A549 (cell line): ENCODE measurements at regions not wholly inside any gene's neighbourhood (a gene's known extent, or its start where the extent isn't known, plus 50 kb on each side); places are given as distances from the start of the nearest gene placed in this dataset.

Experiments
- ATAC-seq, 2 experiments: fragments of 200-7000 bp in 1 of 2; fragments of >200 bp in 1 of 2; cut with Nextera tagmentation in 1 of 2; cut with Tn5 transposase in 1 of 2; 3 replicates each; pipeline versions ENCODE4 v1.8.0 to v1.9.1; 2018 to 2020; ENCODE audit warnings: mild to moderate bottlenecking in 1 of 2, moderate library complexity in 1 of 2
- CTCF ChIA-PET: fragments of 300-600 bp; sonication (Branson Sonifier 250); formaldehyde crosslinking; extraction: SDS; loops from one replicate; lab custom pipeline; 2021; ENCODE audit warnings: antibody characterized with exemption, inconsistent platforms; lab: Yijun Ruan, JAX
- POLR2A ChIA-PET: fragments of 350-600 bp; formaldehyde crosslinking; extraction: SDS; loops from one replicate; lab custom pipeline; 2021; ENCODE audit warnings: antibody characterized with exemption, inconsistent platforms; lab: Yijun Ruan, JAX
- DNase-seq, 2 experiments: peaks; one replicate each; pipeline versions ENCODE4 v3.0.0 to v3.0.0-alpha.2; 2011 to 2016; ENCODE audit warnings: low read depth in 1 of 2, low spot score in 1 of 2
- FAIRE-seq: peaks from 2 replicates; lab custom pipeline; 2011; peaks lifted over from hg19 to GRCh38; lab: Jason Lieb, UNC
- H3K27ac ChIP-seq, 2 experiments: fragments of >200 bp; sonication (Bioruptor Twin); formaldehyde crosslinking; 3 replicates each; pipeline ENCODE4 v1.5.1; 2016 to 2017
- H3K4me1 ChIP-seq: fragments of >200 bp; sonication (Bioruptor Twin); formaldehyde crosslinking; 3 replicates; pipeline ENCODE4 v1.6.1; 2016
- H3K4me2 ChIP-seq: fragments of >200 bp; sonication (Bioruptor Twin); formaldehyde crosslinking; 3 replicates; pipeline ENCODE4 v1.6.1; 2016
- H3K4me3 ChIP-seq: fragments of >200 bp; sonication (Bioruptor Twin); formaldehyde crosslinking; 3 replicates; pipeline ENCODE4 v1.5.1; 2016
- H3K9me3 ChIP-seq: fragments of >200 bp; sonication (Bioruptor Twin); formaldehyde crosslinking; 3 replicates; pipeline ENCODE4 v1.6.1; 2016
- BHLHE40 ChIP-seq: IDR thresholded peaks from 2 replicates; pipeline ENCODE4 v1.6.1; 2012; ENCODE audit warnings: low read depth, low read length, inconsistent platforms
- CBX2 ChIP-seq: fragments of 200-600 bp; sonication (generic); IDR thresholded peaks from 2 replicates; pipeline ENCODE4 v1.6.1; 2016; ENCODE audit warnings: low read depth, mild to moderate bottlenecking, borderline replicate concordance
- CBX8 ChIP-seq: fragments of 200-600 bp; sonication (generic); IDR thresholded peaks from 2 replicates; pipeline ENCODE4 v1.6.1; 2016
- CHD2 ChIP-seq: fragments of 150-350 bp; IDR thresholded peaks from 2 replicates; pipeline ENCODE4 v1.6.1; 2014; ENCODE audit warnings: low read length; ENCODE audit not compliant: partially characterized antibody
- CTCF ChIP-seq: fragments of >200 bp; sonication (Bioruptor Twin); formaldehyde crosslinking; IDR thresholded peaks from 3 replicates; pipeline ENCODE4 v1.5.1; 2016
- EHF ChIP-seq: fragments of 250-450 bp; sonication (Bioruptor Pico); IDR thresholded peaks from 2 replicates; pipeline ENCODE4 v1.5.0; 2020; ENCODE audit warnings: mild to moderate bottlenecking
- EP300 ChIP-seq, 2 experiments: fragments of >200 bp; sonication (Bioruptor Twin); formaldehyde crosslinking; IDR thresholded peaks; 2 replicates in 1 of 2; 3 replicates in 1 of 2; pipeline ENCODE4 v1.6.1; 2016 to 2017
- FOSB ChIP-seq: fragments of 250-450 bp; sonication (Bioruptor Pico); IDR thresholded peaks from 2 replicates; pipeline ENCODE4 v1.5.0; 2020; ENCODE audit warnings: mild to moderate bottlenecking, moderate library complexity
- FOSL2 ChIP-seq, 2 experiments: fragments of 450-650 bp in 1 of 2; fragments of >200 bp in 1 of 2; sonication (Bioruptor Twin) in 1 of 2; formaldehyde crosslinking; IDR thresholded peaks; 2 replicates each; pipeline versions ENCODE4 v1.5.0 to v1.6.1; 2016 to 2020; ENCODE audit warnings: mild to moderate bottlenecking in 1 of 2, moderate library complexity in 1 of 2
- HEYL ChIP-seq: fragments of 250-450 bp; sonication (Bioruptor Pico); IDR thresholded peaks from 2 replicates; pipeline ENCODE4 v1.8.0; 2021; ENCODE audit warnings: mild to moderate bottlenecking, moderate library complexity
- HOXA7 ChIP-seq: fragments of 250-450 bp; sonication (Bioruptor Pico); IDR thresholded peaks from 2 replicates; pipeline ENCODE4 v1.5.0; 2020; ENCODE audit warnings: mild to moderate bottlenecking, moderate library complexity
- HOXB13 ChIP-seq: fragments of 250-450 bp; sonication (Bioruptor Pico); IDR thresholded peaks from 2 replicates; pipeline ENCODE4 v1.5.0; 2020; ENCODE audit warnings: low read depth, mild to moderate bottlenecking, moderate library complexity
- JUN ChIP-seq, 2 experiments: fragments of >200 bp; sonication (Bioruptor Twin); formaldehyde crosslinking; IDR thresholded peaks; 2 replicates in 1 of 2; 3 replicates in 1 of 2; pipeline ENCODE4 v1.6.1; 2016 to 2017
- KDM5A ChIP-seq: fragments of 200-600 bp; sonication (generic); IDR thresholded peaks from 2 replicates; pipeline ENCODE4 v1.6.1; 2016; ENCODE audit warnings: antibody characterized with exemption, mild to moderate bottlenecking
- MAZ ChIP-seq: fragments of 150-350 bp; IDR thresholded peaks from 2 replicates; pipeline ENCODE4 v1.6.1; 2014; ENCODE audit warnings: antibody characterized with exemption, low read depth, low read length, borderline replicate concordance
- MYC ChIP-seq: IDR thresholded peaks from 2 replicates; pipeline ENCODE4 v1.6.1; 2012; ENCODE audit warnings: mild to moderate bottlenecking, inconsistent platforms, low read length, improper control_type of control experiment, borderline replicate concordance
- NFE2L2 ChIP-seq: fragments of 150-350 bp; conservative IDR thresholded peaks from 2 replicates; pipeline ENCODE4 v1.6.1; 2014; ENCODE audit warnings: low read length
- PBX3 ChIP-seq: IDR thresholded peaks from 2 replicates; pipeline ENCODE4 v1.6.1; 2012
- POLR2AphosphoS2 ChIP-seq: conservative IDR thresholded peaks from 2 replicates; pipeline ENCODE4 v1.6.1; 2012; ENCODE audit warnings: low read length, improper control_type of control experiment, inconsistent platforms
- RARB ChIP-seq: fragments of 250-450 bp; sonication (Bioruptor Pico); IDR thresholded peaks from 2 replicates; pipeline ENCODE4 v1.8.0; 2021; ENCODE audit warnings: mild to moderate bottlenecking, moderate library complexity
- RFX5 ChIP-seq: fragments of 450-650 bp; IDR thresholded peaks from 2 replicates; pipeline ENCODE4 v1.7.1; 2014; ENCODE audit warnings: antibody characterized with exemption, mild to moderate bottlenecking, moderate library complexity
- RNF2 ChIP-seq: fragments of 200-600 bp; sonication (generic); IDR thresholded peaks from 2 replicates; pipeline ENCODE4 v1.6.1; 2016; ENCODE audit warnings: low read depth, mild to moderate bottlenecking, antibody characterized with exemption, moderate library complexity, borderline replicate concordance
- SMC3 ChIP-seq: fragments of >200 bp; sonication (Bioruptor Twin); formaldehyde crosslinking; IDR thresholded peaks from 3 replicates; pipeline ENCODE4 v1.6.1; 2018; ENCODE audit warnings: inconsistent platforms
- TFCP2L1 ChIP-seq: fragments of 250-450 bp; sonication (Bioruptor Pico); IDR thresholded peaks from 2 replicates; pipeline ENCODE4 v1.5.0; 2021; ENCODE audit warnings: mild to moderate bottlenecking
- TP53 ChIP-seq: fragments of 250-450 bp; sonication (Bioruptor Pico); IDR thresholded peaks from 2 replicates; pipeline ENCODE4 v1.5.0; 2021; ENCODE audit warnings: mild to moderate bottlenecking, moderate library complexity
- ZC3H11A ChIP-seq: fragments of 450-650 bp; IDR thresholded peaks from 2 replicates; pipeline ENCODE4 v1.6.1; 2014; ENCODE audit warnings: antibody characterized with exemption, mild to moderate bottlenecking
- WGBS: methylation state at CpG from one replicate; pipeline ENCODE4 v1.1.6; 2017; ENCODE audit errors: missing lambda C conversion rate; 5-methylcytosine and 5-hydroxymethylcytosine counted together
- TF ChIP-seq, protein P1 (sequence below): fragments of 450-650 bp; IDR thresholded peaks from 2 replicates; pipeline ENCODE4 v1.6.1; 2014; ENCODE audit warnings: antibody characterized with exemption
- TF ChIP-seq, protein P2 (sequence below): IDR thresholded peaks from 2 replicates; pipeline ENCODE4 v1.6.1; 2012
- TF ChIP-seq, protein P3 (sequence below): fragments of 250-450 bp; sonication (Bioruptor Pico); IDR thresholded peaks from 2 replicates; pipeline ENCODE4 v1.5.0; 2020; ENCODE audit warnings: low read depth, mild to moderate bottlenecking, moderate library complexity

GRCh38 chr2:61620244-61621159 is 82.3 kb upstream of the XPO1 start (continued):
- TF ChIP-seq TFCP2L1 (CRISPR knock-in tag): no peak
- TF ChIP-seq JUN (IDR thresholded peaks at IDR 0.05): peak in 1 of 2 experiments; percentile 47; a peak in 1 of 5 replicates
- no peak for TF ChIP-seq BHLHE40
- no peak for TF ChIP-seq PBX3
- TF ChIP-seq RFX5: no peak
- TF ChIP-seq HOXB13 (CRISPR knock-in tag): no peak
- TF ChIP-seq SMC3: 0 out of 3 replicates have a peak, but pooled peaks have one; percentile 12
- no peak for TF ChIP-seq NFE2L2
- TF ChIP-seq KDM5A: no peak
- TF ChIP-seq, protein P1, sequence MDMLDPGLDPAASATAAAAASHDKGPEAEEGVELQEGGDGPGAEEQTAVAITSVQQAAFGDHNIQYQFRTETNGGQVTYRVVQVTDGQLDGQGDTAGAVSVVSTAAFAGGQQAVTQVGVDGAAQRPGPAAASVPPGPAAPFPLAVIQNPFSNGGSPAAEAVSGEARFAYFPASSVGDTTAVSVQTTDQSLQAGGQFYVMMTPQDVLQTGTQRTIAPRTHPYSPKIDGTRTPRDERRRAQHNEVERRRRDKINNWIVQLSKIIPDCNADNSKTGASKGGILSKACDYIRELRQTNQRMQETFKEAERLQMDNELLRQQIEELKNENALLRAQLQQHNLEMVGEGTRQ: no peak
- TF ChIP-seq, protein P2, sequence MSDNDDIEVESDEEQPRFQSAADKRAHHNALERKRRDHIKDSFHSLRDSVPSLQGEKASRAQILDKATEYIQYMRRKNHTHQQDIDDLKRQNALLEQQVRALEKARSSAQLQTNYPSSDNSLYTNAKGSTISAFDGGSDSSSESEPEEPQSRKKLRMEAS: peak; percentile 60
- TF ChIP-seq, all 56 proteins: peak for 6

DNA sequence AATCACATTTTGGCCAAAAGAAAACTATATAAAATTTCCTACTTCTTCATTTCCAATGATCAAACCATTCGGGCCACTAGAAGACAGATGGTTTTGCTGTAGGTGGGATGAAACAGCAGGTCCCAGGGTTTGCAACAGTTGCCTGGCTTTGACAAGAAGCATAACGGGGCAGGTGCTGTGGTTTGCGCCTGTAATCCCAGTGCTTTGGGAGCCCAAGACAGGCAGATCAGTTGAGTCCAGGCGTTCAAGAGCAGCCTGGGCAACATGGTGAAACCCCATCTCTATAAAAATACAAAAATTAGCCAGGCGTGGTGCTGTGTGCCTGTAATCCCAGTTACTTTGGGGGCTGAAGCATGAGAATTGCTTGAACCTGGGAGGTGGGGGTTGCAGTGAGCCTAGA is 81.4 kb upstream of the XPO1 start:
- no peak for ATAC-seq
- H3K4me3 ChIP-seq: no peak overlapping the region
- FAIRE-seq: no peak
- H3K27ac ChIP-seq: peak overlapping the region; percentile 49 to 58; a peak in 5 of 6 replicates
- no peak for DNase-seq
- CTCF ChIA-PET: interaction anchor here (0.6 to 1.0 kb wide), 2 partner anchors 18 to 190 kb away, joined by 3 read pairs; no protein-coding TSS in a partner anchor
- H3K9me3 ChIP-seq: no peaks in the 10 kb centered on the region
- 84% methylated on average over 5 of the region's 5 CpGs for WGBS
- H3K4me1 ChIP-seq: peaks cover 20% of the 10 kb centered on the region
- no peak for TF ChIP-seq TP53 (CRISPR knock-in tag)
- no peak for TF ChIP-seq EP300 (IDR thresholded peaks at IDR 0.05)
- TF ChIP-seq JUN (IDR thresholded peaks at IDR 0.05): no peak
- TF ChIP-seq FOSB (CRISPR knock-in tag): no peak
- TF ChIP-seq CHD2: no peak
- no peak for TF ChIP-seq EHF (CRISPR knock-in tag)
- no peak for TF ChIP-seq CTCF
- no peak for TF ChIP-seq PBX3
- no peak for TF ChIP-seq CBX2
- TF ChIP-seq MAZ: no peak
- no peak for TF ChIP-seq HOXA7 (CRISPR knock-in tag)
- TF ChIP-seq FOSL2 (IDR thresholded peaks at IDR 0.05): no peak
- TF ChIP-seq FOSL2 (CRISPR knock-in tag; IDR thresholded peaks at IDR 0.05): no peak
- no peak for TF ChIP-seq RARB (CRISPR knock-in tag)
- TF ChIP-seq, protein P3, sequence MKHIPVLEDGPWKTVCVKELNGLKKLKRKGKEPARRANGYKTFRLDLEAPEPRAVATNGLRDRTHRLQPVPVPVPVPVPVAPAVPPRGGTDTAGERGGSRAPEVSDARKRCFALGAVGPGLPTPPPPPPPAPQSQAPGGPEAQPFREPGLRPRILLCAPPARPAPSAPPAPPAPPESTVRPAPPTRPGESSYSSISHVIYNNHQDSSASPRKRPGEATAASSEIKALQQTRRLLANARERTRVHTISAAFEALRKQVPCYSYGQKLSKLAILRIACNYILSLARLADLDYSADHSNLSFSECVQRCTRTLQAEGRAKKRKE (CRISPR knock-in tag): no peak
- no peak for TF ChIP-seq POLR2AphosphoS2
- TF ChIP-seq HEYL (CRISPR knock-in tag): no peak
- TF ChIP-seq MYC: no peak
- no peak for TF ChIP-seq RNF2
- no peak for TF ChIP-seq ZC3H11A
- no peak for TF ChIP-seq CBX8
- POLR2A ChIA-PET: no interaction called here
- H3K4me2 ChIP-seq: peak overlapping the region; percentile 49
